ENCODE measurements at regions not wholly inside any gene's neighbourhood (a gene's known extent, or its start where the extent isn't known, plus 50 kb on each side); places are given as distances from the start of the nearest gene placed in this dataset.
"Not testable (repeated sequence)": the region's sequence is repeated elsewhere in the genome, so short reads cannot be mapped to it uniquely, and the experiment has no call there.

- no peak for DNase-seq
These were observed 543.6 kb upstream of the CITED2 start for GRCh38 chr6:139917951-139918630.

GRCh38 chr6:139914910-139915309 lies 540.5 kb upstream of the CITED2 start:
- no peak for DNase-seq

GRCh38 chr6:139912735-139913400 lies 538.4 kb upstream of the CITED2 start:
- DNase-seq, result no peak

- no peak for DNase-seq
These were observed 535.5 kb upstream of the CITED2 start for GRCh38 chr6:139909992-139910391.

- no peak for DNase-seq
These were observed 531.1 kb upstream of the CITED2 start for GRCh38 chr6:139905404-139906052.

- no peak for DNase-seq
These were observed 530.1 kb upstream of the CITED2 start for GRCh38 chr6:139904568-139904967.

GRCh38 chr6:139904158-139904533 lies 529.7 kb upstream of the CITED2 start:
- DNase-seq, result no peak

- DNase-seq, result no peak
These were observed 529.1 kb upstream of the CITED2 start for GRCh38 chr6:139903411-139904157.

GRCh38 chr6:139895205-139895793 lies 520.9 kb upstream of the CITED2 start:
- DNase-seq, result no peak

GRCh38 chr6:139894271-139894670 lies 519.8 kb upstream of the CITED2 start:
- no peak for DNase-seq

GRCh38 chr6:139891471-139891870 lies 517.0 kb upstream of the CITED2 start:
- no peak for DNase-seq

GRCh38 chr6:139888681-139889122 lies 514.3 kb upstream of the CITED2 start:
- no peak for DNase-seq

- no peak for DNase-seq
These were observed 512.8 kb upstream of the CITED2 start for GRCh38 chr6:139887275-139887674.

GRCh38 chr6:139886396-139886795 lies 511.9 kb upstream of the CITED2 start:
- no peak for DNase-seq

GRCh38 chr6:139885909-139886308 lies 511.5 kb upstream of the CITED2 start:
- no peak for DNase-seq

GRCh38 chr6:139883776-139884175 lies 509.3 kb upstream of the CITED2 start:
- DNase-seq, result no peak

GRCh38 chr6:139882977-139883728 lies 508.7 kb upstream of the CITED2 start:
- DNase-seq, result no peak

- DNase-seq, result no peak
These were observed 507.8 kb upstream of the CITED2 start for GRCh38 chr6:139882234-139882633.

GRCh38 chr6:139881728-139882211 lies 507.3 kb upstream of the CITED2 start:
- DNase-seq, result no peak

GRCh38 chr6:139881236-139881635 lies 506.8 kb upstream of the CITED2 start:
- no peak for DNase-seq

- DNase-seq, result no peak
These were observed 505.4 kb upstream of the CITED2 start for GRCh38 chr6:139879823-139880356.

GRCh38 chr6:139879241-139879640 lies 504.8 kb upstream of the CITED2 start:
- not testable (repeated sequence) for DNase-seq
